ENCODE measurements at regions not wholly inside any gene's neighbourhood (a gene's known extent, or its start where the extent isn't known, plus 50 kb on each side); places are given as distances from the start of the nearest gene placed in this dataset.

GRCh38 chr2:74747411-74748080 is 86.4 kb upstream of the HK2 start:
- DNase-seq = no peak
- Mint-ChIP-seq H3K27me3 (peaks cover 16 to 32% of the 10 kb centered on the region in 2 donors), H3K36me3 (no peaks in the 10 kb centered on the region), H3K9me3 (no peaks in the 10 kb centered on the region), H3K4me3 (no peak overlapping the region), H3K27ac (no peak overlapping the region), H3K4me1 (no peaks in the 10 kb centered on the region)
- no peak for ATAC-seq (replicated peaks)

- Mint-ChIP-seq H3K27ac (no peak overlapping the region), H3K4me1 (no peaks in the 10 kb centered on the region), H3K27me3 (peaks cover 17 to 39% of the 10 kb centered on the region in 2 donors), H3K4me3 (no peak overlapping the region), H3K36me3 (no peaks in the 10 kb centered on the region), H3K9me3 (no peaks in the 10 kb centered on the region)
- DNase-seq = no peak
- no peak for ATAC-seq (replicated peaks)
Measured at GRCh38 chr2:74748665-74749064, 85.3 kb upstream of the HK2 start.

GRCh38 chr2:74749432-74749831 is 84.5 kb upstream of the HK2 start:
- Mint-ChIP-seq H3K4me1 (no peaks in the 10 kb centered on the region), H3K4me3 (no peak overlapping the region), H3K27me3 (peaks cover 15 to 39% of the 10 kb centered on the region in 2 donors), H3K27ac (no peak overlapping the region), H3K36me3 (no peaks in the 10 kb centered on the region), H3K9me3 (no peaks in the 10 kb centered on the region)
- no peak for ATAC-seq (replicated peaks)
- no peak for DNase-seq

- no peak for DNase-seq
- peak overlapping the region; percentile 53 for H3K27ac Mint-ChIP-seq
- H3K27me3 Mint-ChIP-seq = peaks cover 15 to 39% of the 10 kb centered on the region in 2 donors
- no peak overlapping the region for H3K4me3 Mint-ChIP-seq
- peaks cover 6% of the 10 kb centered on the region in 2 donors for H3K36me3 Mint-ChIP-seq
- H3K4me1 Mint-ChIP-seq = peaks cover 3 to 11% of the 10 kb centered on the region in 2 donors
- H3K9me3 Mint-ChIP-seq = peaks cover 6% of the 10 kb centered on the region in 2 donors
- no peak for ATAC-seq (replicated peaks)
Measured at GRCh38 chr2:74751981-74752851, 81.7 kb upstream of the HK2 start.

GRCh38 chr2:74755386-74755785 is 78.5 kb upstream of the HK2 start:
- H3K9me3 Mint-ChIP-seq = peaks cover 6% of the 10 kb centered on the region in 2 donors
- DNase-seq = no peak

GRCh38 chr2:74756356-74756890 is 77.5 kb upstream of the HK2 start:
- peak; percentile 52 to 82 for ATAC-seq (replicated peaks)
- H3K36me3 Mint-ChIP-seq = peaks cover 6% of the 10 kb centered on the region in 2 donors
- no peak overlapping the region for H3K4me3 Mint-ChIP-seq
- peaks cover 4 to 11% of the 10 kb centered on the region in 2 donors for H3K27me3 Mint-ChIP-seq
- no peak overlapping the region for H3K27ac Mint-ChIP-seq
- H3K4me1 Mint-ChIP-seq = peaks cover 3 to 11% of the 10 kb centered on the region in 2 donors
- no peak for DNase-seq
- H3K9me3 Mint-ChIP-seq = peaks cover 6% of the 10 kb centered on the region in 2 donors

More at GRCh38 chr2:74755386-74755785, 78.5 kb upstream of the HK2 start:
- ATAC-seq (replicated peaks) = no peak
- peaks cover 3 to 11% of the 10 kb centered on the region in 2 donors for H3K4me1 Mint-ChIP-seq
- no peak overlapping the region for H3K4me3 Mint-ChIP-seq
- H3K36me3 Mint-ChIP-seq = peaks cover 6% of the 10 kb centered on the region in 2 donors
- H3K27me3 Mint-ChIP-seq = peaks cover 7 to 14% of the 10 kb centered on the region in 2 donors
- no peak overlapping the region for H3K27ac Mint-ChIP-seq

GRCh38 chr2:74759986-74760385 is 73.9 kb upstream of the HK2 start:
- DNase-seq = no peak
- Mint-ChIP-seq H3K4me1 (peaks cover 3 to 11% of the 10 kb centered on the region in 2 donors), H3K27ac (no peak overlapping the region), H3K9me3 (peaks cover 6% of the 10 kb centered on the region in 2 donors), H3K27me3 (peaks cover 4 to 7% of the 10 kb centered on the region in 2 donors), H3K36me3 (peaks cover 6% of the 10 kb centered on the region in 2 donors), H3K4me3 (no peak overlapping the region)
- ATAC-seq (replicated peaks) = no peak

- ATAC-seq (replicated peaks) = no peak
- H3K36me3 Mint-ChIP-seq = peaks cover 6% of the 10 kb centered on the region in 2 donors
- H3K27ac Mint-ChIP-seq = no peak overlapping the region
- DNase-seq = no peak
- peaks cover 4 to 7% of the 10 kb centered on the region in 2 donors for H3K27me3 Mint-ChIP-seq
- H3K4me3 Mint-ChIP-seq = no peak overlapping the region
- H3K4me1 Mint-ChIP-seq = peaks cover 3 to 6% of the 10 kb centered on the region in 2 donors
- H3K9me3 Mint-ChIP-seq = peaks cover 6% of the 10 kb centered on the region in 2 donors
Measured at GRCh38 chr2:74760875-74761630, 72.9 kb upstream of the HK2 start.

- Mint-ChIP-seq H3K4me3 (no peak overlapping the region), H3K9me3 (no peaks in the 10 kb centered on the region), H3K27me3 (peaks cover 4 to 12% of the 10 kb centered on the region in 2 donors), H3K36me3 (no peaks in the 10 kb centered on the region), H3K4me1 (no peaks in the 10 kb centered on the region), H3K27ac (no peak overlapping the region)
- DNase-seq (no peak), ATAC-seq (replicated peaks) (no peak)
Measured at GRCh38 chr2:74762789-74763188, 71.1 kb upstream of the HK2 start.

GRCh38 chr2:74763962-74764428 is 69.9 kb upstream of the HK2 start:
- H3K9me3 Mint-ChIP-seq = no peaks in the 10 kb centered on the region
- peaks cover 9 to 15% of the 10 kb centered on the region in 2 donors for H3K27me3 Mint-ChIP-seq
- DNase-seq = no peak
- no peak for ATAC-seq (replicated peaks)
- H3K4me3 Mint-ChIP-seq = no peak overlapping the region
- H3K4me1 Mint-ChIP-seq = no peaks in the 10 kb centered on the region
- no peaks in the 10 kb centered on the region for H3K36me3 Mint-ChIP-seq
- no peak overlapping the region for H3K27ac Mint-ChIP-seq

- DNase-seq (no peak), ATAC-seq (replicated peaks) (no peak)
- Mint-ChIP-seq H3K9me3 (no peaks in the 10 kb centered on the region), H3K4me3 (no peak overlapping the region), H3K36me3 (no peaks in the 10 kb centered on the region), H3K4me1 (no peaks in the 10 kb centered on the region), H3K27ac (no peak overlapping the region), H3K27me3 (peaks cover 15 to 18% of the 10 kb centered on the region in 2 donors)
Measured at GRCh38 chr2:74764429-74765272, 69.3 kb upstream of the HK2 start.

GRCh38 chr2:74766780-74767179 is 67.1 kb upstream of the HK2 start:
- no peaks in the 10 kb centered on the region for H3K9me3 Mint-ChIP-seq
- peaks cover 15 to 16% of the 10 kb centered on the region in 2 donors for H3K27me3 Mint-ChIP-seq
- DNase-seq (no peak), ATAC-seq (replicated peaks) (no peak)
- H3K27ac Mint-ChIP-seq = no peak overlapping the region
- no peaks in the 10 kb centered on the region for H3K36me3 Mint-ChIP-seq
- H3K4me1 Mint-ChIP-seq = no peaks in the 10 kb centered on the region
- H3K4me3 Mint-ChIP-seq = no peak overlapping the region

GRCh38 chr2:74767618-74768017 is 66.3 kb upstream of the HK2 start:
- Mint-ChIP-seq H3K9me3 (no peaks in the 10 kb centered on the region), H3K4me3 (no peak overlapping the region), H3K27ac (no peak overlapping the region), H3K27me3 (peaks cover 11 to 15% of the 10 kb centered on the region in 2 donors), H3K4me1 (no peaks in the 10 kb centered on the region), H3K36me3 (no peaks in the 10 kb centered on the region)
- DNase-seq (no peak), ATAC-seq (replicated peaks) (no peak)

Measured in stimulated activated naive B cell treated with anti-CD40 and anti-IgM and Interleukin-4, amounts not matched to agents 10 μg/mL and 1 μg/mL and 100 μg/mL, for 72 hours (primary cell).